Esophagus muscularis mucosa (tissue), 4 donors: ENCODE measurements at regions not wholly inside any gene's neighbourhood (a gene's known extent, or its start where the extent isn't known, plus 50 kb on each side); places are given as distances from the start of the nearest gene placed in this dataset.

Source experiments
- CTCF ChIP-seq, 3 experiments: fragments of 200-600 bp in 2 of 3; fragments of 450-650 bp in 1 of 3; sonication (generic) in 2 of 3; IDR thresholded peaks; one replicate each; pipeline ENCODE4 v1.5.1; 2017 to 2019; ENCODE audit warnings: antibody characterized with exemption in 3 of 3, mild to moderate bottlenecking in 2 of 3, moderate library complexity in 1 of 3
- EP300 ChIP-seq: sonication (generic); formaldehyde crosslinking; IDR thresholded peaks from one replicate; pipeline ENCODE4 v1.6.1; 2017; ENCODE audit warnings: antibody characterized with exemption
- POLR2A ChIP-seq: fragments of 450-650 bp; IDR thresholded peaks from one replicate; pipeline ENCODE4 v1.6.1; 2017; ENCODE audit warnings: antibody characterized with exemption, moderate library complexity, mild to moderate bottlenecking, low read depth
- POLR2AphosphoS5 ChIP-seq, 2 donors: sonication (generic); formaldehyde crosslinking; IDR thresholded peaks; one replicate each; pipeline ENCODE4 v1.6.1; 2017; ENCODE audit warnings: antibody characterized with exemption in 2 of 2

DNA sequence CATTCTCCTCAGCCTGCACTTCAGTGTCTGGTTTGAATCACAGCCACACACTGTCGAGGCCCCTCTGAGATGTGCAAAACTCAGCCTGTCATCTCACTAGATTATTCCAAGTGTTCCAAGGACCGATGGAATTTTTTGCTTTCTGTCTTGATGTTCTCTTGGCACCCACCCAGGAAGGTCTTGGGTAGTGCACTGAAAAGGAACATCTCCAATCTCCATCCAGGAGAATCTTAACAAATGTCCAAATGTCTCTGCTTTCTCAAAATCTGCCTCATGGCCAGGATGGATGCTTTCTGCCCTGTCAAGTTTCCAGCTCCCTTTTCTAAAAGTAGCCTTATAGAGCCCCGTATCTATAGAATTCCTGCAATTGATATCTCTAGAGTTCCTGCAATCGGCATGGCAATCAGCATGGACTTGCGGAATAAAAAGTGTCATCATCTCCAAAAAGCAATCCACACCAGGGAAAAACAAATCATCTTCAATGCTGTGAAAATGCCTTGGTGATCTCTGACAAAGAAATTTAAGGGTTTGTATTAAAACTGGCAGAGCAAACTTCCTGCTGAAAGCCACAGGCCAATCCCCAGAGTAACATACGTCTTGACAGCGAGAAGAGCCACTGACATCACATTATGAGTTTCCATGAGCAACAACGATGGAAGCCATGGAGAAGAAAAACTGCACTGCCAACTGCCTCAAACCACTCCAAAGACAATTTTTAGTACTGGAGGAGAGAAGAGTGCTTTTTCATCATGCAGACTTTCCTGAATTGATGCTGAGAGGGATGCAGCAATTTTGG, 215.3 kb upstream of the FAM9B start:
- TF ChIP-seq CTCF (IDR thresholded peaks at IDR 0.05) (no peak), POLR2AphosphoS5 (IDR thresholded peaks at IDR 0.05) (no peak), POLR2A (no peak), EP300 (no peak)
